ENCODE measurements at regions not wholly inside any gene's neighbourhood (a gene's known extent, or its start where the extent isn't known, plus 50 kb on each side); places are given as distances from the start of the nearest gene placed in this dataset.

DNA sequence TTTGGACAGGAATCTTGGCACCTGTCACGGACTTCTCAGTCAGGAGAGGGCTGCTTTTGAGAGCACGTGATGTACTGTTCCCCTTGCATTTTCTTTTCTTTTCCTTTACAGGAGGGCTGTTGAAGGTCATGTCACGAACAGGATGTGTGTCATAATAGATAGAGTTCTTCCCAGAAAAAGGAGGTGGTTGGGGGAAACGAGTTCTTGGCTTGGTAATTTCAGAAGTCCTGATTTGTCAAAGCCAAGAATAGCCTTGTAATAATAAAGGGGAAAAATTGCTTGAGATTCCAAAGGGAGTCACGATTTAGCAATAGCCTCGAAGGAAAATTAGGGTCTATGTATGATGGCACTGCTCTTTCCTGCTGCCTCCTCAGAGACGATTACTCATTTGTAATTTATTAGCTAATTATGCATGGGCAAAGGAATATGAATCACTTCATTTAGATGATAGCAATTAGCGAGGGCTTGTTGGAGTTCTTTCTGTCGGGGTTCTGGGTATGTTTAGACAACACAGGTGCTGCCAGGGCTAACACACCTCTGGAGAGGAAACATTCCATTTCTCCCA lies 277.7 kb upstream of the N4BP1 start:
- no peak for DNase-seq (ENCODE audit: low read depth in 1 of 2, low spot score in 1 of 2)
- Histone ChIP-seq H3K4me1 (ENCODE audit: low read depth) (no peaks in the 10 kb centered on the region), H3K27ac (no peak overlapping the region), H3K4me3 (no peak overlapping the region), H3K36me3 (no peaks in the 10 kb centered on the region), H3K27me3 (peaks cover 8% of the 10 kb centered on the region), H3K9me3 (ENCODE audit: low read depth) (no peaks in the 10 kb centered on the region)
- TF ChIP-seq, protein P1, sequence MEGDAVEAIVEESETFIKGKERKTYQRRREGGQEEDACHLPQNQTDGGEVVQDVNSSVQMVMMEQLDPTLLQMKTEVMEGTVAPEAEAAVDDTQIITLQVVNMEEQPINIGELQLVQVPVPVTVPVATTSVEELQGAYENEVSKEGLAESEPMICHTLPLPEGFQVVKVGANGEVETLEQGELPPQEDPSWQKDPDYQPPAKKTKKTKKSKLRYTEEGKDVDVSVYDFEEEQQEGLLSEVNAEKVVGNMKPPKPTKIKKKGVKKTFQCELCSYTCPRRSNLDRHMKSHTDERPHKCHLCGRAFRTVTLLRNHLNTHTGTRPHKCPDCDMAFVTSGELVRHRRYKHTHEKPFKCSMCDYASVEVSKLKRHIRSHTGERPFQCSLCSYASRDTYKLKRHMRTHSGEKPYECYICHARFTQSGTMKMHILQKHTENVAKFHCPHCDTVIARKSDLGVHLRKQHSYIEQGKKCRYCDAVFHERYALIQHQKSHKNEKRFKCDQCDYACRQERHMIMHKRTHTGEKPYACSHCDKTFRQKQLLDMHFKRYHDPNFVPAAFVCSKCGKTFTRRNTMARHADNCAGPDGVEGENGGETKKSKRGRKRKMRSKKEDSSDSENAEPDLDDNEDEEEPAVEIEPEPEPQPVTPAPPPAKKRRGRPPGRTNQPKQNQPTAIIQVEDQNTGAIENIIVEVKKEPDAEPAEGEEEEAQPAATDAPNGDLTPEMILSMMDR (IDR thresholded peaks at IDR 0.05; ENCODE audit: low read depth, low read length): no peak

- peaks cover 8% of the 10 kb centered on the region for H3K27me3 ChIP-seq
- no peak overlapping the region for H3K27ac ChIP-seq
- DNase-seq (ENCODE audit: low read depth in 1 of 2, low spot score in 1 of 2): no peak
- TF ChIP-seq, protein P1 (IDR thresholded peaks at IDR 0.05; ENCODE audit: low read depth, low read length): no peak
- H3K4me3 ChIP-seq: no peak overlapping the region
- H3K9me3 ChIP-seq (ENCODE audit: low read depth): no peaks in the 10 kb centered on the region
- no peaks in the 10 kb centered on the region for H3K36me3 ChIP-seq
- no peaks in the 10 kb centered on the region for H3K4me1 ChIP-seq (ENCODE audit: low read depth)
Measured at GRCh38 chr16:48885471-48885870, 275.5 kb upstream of the N4BP1 start.

GRCh38 chr16:48881272-48881671 lies 271.3 kb upstream of the N4BP1 start:
- Histone ChIP-seq H3K27ac (no peak overlapping the region), H3K9me3 (ENCODE audit: low read depth) (no peaks in the 10 kb centered on the region), H3K4me1 (ENCODE audit: low read depth) (no peaks in the 10 kb centered on the region), H3K4me3 (no peak overlapping the region), H3K36me3 (no peaks in the 10 kb centered on the region), H3K27me3 (no peaks in the 10 kb centered on the region)
- TF ChIP-seq, protein P1 (IDR thresholded peaks at IDR 0.05; ENCODE audit: low read depth, low read length): no peak
- no peak for DNase-seq (ENCODE audit: low read depth in 1 of 2, low spot score in 1 of 2)

DNA sequence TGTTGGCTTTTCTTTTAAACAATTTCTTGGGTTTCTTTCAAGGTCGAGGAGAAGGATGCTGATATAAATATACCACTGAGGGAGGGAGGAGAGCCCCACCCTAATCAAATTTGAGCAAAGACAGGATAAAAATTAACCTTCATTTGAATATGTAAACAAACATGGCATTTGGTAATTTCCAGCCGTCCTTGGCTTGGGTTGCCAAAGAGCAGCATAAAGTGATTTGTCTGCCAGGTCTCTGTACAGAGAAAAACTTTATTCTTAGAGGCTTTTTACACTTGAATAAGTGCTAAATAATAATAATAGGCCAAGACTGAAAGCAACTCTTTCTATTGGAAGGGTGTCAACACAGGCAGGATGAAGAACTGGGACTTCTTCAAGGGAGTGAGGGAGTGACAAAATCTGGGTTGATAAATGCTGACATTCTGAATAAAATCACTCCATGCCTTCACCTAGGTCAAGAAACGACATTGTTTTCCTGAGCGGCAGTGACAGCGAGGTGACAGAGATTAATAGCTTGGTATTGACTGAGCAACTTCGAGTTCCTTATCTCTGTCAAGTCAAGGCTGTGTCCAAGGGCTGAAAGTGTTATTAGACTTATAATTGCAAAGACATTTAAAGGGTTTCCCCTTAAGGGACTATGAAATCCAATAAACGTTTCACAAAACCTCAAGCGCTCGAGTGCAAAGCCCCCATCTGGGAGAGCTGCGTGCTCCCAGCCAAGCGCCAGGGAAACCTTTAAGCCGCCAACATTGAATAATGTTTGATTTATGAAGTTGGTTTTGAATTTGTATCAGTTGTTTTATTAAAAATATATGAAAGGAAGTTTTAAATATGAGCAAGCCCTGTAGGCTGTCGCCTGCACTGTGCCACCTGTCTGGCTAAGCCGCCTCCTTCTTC lies 269.5 kb upstream of the N4BP1 start:
- TF ChIP-seq, protein P1 (IDR thresholded peaks at IDR 0.05; ENCODE audit: low read depth, low read length): no peak
- Histone ChIP-seq H3K36me3 (no peaks in the 10 kb centered on the region), H3K4me1 (ENCODE audit: low read depth) (no peaks in the 10 kb centered on the region), H3K27me3 (no peaks in the 10 kb centered on the region), H3K4me3 (no peak overlapping the region), H3K27ac (no peak overlapping the region), H3K9me3 (ENCODE audit: low read depth) (no peaks in the 10 kb centered on the region)
- DNase-seq (ENCODE audit: low read depth in 1 of 2, low spot score in 1 of 2): no peak

- DNase-seq (ENCODE audit: low read depth in 1 of 2, low spot score in 1 of 2): no peak
- TF ChIP-seq, protein P1 (IDR thresholded peaks at IDR 0.05; ENCODE audit: low read depth, low read length): no peak
- H3K9me3 ChIP-seq (ENCODE audit: low read depth): no peaks in the 10 kb centered on the region
- H3K4me3 ChIP-seq: no peak overlapping the region
- no peaks in the 10 kb centered on the region for H3K36me3 ChIP-seq
- no peaks in the 10 kb centered on the region for H3K27me3 ChIP-seq
- H3K27ac ChIP-seq: no peak overlapping the region
- H3K4me1 ChIP-seq (ENCODE audit: low read depth): no peaks in the 10 kb centered on the region
Measured at GRCh38 chr16:48877946-48878345, 268.0 kb upstream of the N4BP1 start.
